Mesendoderm (in vitro differentiated cells): ENCODE measurements at regions not wholly inside any gene's neighbourhood (a gene's known extent, or its start where the extent isn't known, plus 50 kb on each side); places are given as distances from the start of the nearest gene placed in this dataset.

Experiments
- DNase-seq: peaks from one replicate; pipeline ENCODE4 v3.0.0; 2013
- H2AK5ac ChIP-seq: 2 replicates; pipeline ENCODE4 v1.6.1; 2013; ENCODE audit warnings: low read length, inconsistent platforms
- H2BK120ac ChIP-seq: 2 replicates; pipeline ENCODE4 v1.6.1; 2013; ENCODE audit warnings: low read depth, mild to moderate bottlenecking, low read length, moderate library complexity, mixed read lengths
- H2BK15ac ChIP-seq: replicated peaks from 2 replicates; pipeline ENCODE4 v1.6.1; 2013; ENCODE audit warnings: low read depth, mild to moderate bottlenecking, moderate library complexity
- H2BK5ac ChIP-seq: 2 replicates; pipeline ENCODE4 v1.6.1; 2013; ENCODE audit warnings: low read length, inconsistent platforms
- H3K18ac ChIP-seq: 2 replicates; pipeline ENCODE4 v1.6.1; 2013; ENCODE audit warnings: mild to moderate bottlenecking, low read length, mixed read lengths
- H3K23ac ChIP-seq: one replicate; pipeline ENCODE4 v1.6.1; 2013; ENCODE audit warnings: low read length
- H3K27ac ChIP-seq: 2 replicates; pipeline ENCODE4 v1.5.1; 2013; ENCODE audit warnings: low read depth, mild to moderate bottlenecking, inconsistent platforms, low read length, moderate library complexity
- H3K27me3 ChIP-seq: 2 replicates; pipeline ENCODE4 v1.6.1; 2013; ENCODE audit warnings: low read length, control low read depth, mild to moderate bottlenecking, inconsistent platforms; ENCODE audit not compliant: insufficient read depth, poor library complexity
- H3K36me3 ChIP-seq: 2 replicates; pipeline ENCODE4 v1.6.1; 2013; ENCODE audit warnings: low read length, inconsistent platforms; ENCODE audit not compliant: control insufficient read depth, insufficient read depth
- H3K4ac ChIP-seq: one replicate; pipeline ENCODE4 v1.6.1; 2013; ENCODE audit warnings: low read depth, mild to moderate bottlenecking, low read length, moderate library complexity
- H3K4me1 ChIP-seq: 2 replicates; pipeline ENCODE4 v1.6.1; 2013; ENCODE audit warnings: low read depth, low read length, inconsistent platforms; ENCODE audit not compliant: control insufficient read depth
- H3K4me2 ChIP-seq: 2 replicates; pipeline ENCODE4 v1.6.1; 2013; ENCODE audit warnings: low read length
- H3K4me3 ChIP-seq: 2 replicates; pipeline ENCODE4 v1.5.1; 2013; ENCODE audit warnings: mild to moderate bottlenecking, low read length
- H3K56ac ChIP-seq: one replicate; pipeline ENCODE4 v1.6.1; 2013; ENCODE audit warnings: low read length
- H3K79me1 ChIP-seq: 2 replicates; pipeline ENCODE4 v1.6.1; 2013; ENCODE audit warnings: low read length, inconsistent platforms
- H3K79me2 ChIP-seq: 2 replicates; pipeline ENCODE4 v1.6.1; 2013; ENCODE audit warnings: mild to moderate bottlenecking, low read length; ENCODE audit not compliant: control insufficient read depth, insufficient read depth
- H3K9ac ChIP-seq: 2 replicates; pipeline ENCODE4 v1.6.1; 2013; ENCODE audit warnings: low read length, inconsistent platforms
- H4K5ac ChIP-seq: one replicate; pipeline ENCODE4 v1.6.1; 2013; ENCODE audit warnings: low read length
- H4K8ac ChIP-seq: one replicate; pipeline ENCODE4 v1.6.1; 2013; ENCODE audit warnings: low read depth, mild to moderate bottlenecking, control low read depth, low read length, moderate library complexity
- WGBS: extraction: QIAGEN DNeasy Blood & Tissue Kit; methylation state at CpG from one replicate; pipeline ENCODE4 v1.1.7; 2013; ENCODE audit warnings: low lambda C conversion rate, missing lambda C conversion rate; ENCODE audit not compliant: insufficient coverage; ENCODE audit errors: extremely low coverage; 5-methylcytosine and 5-hydroxymethylcytosine counted together

DNA sequence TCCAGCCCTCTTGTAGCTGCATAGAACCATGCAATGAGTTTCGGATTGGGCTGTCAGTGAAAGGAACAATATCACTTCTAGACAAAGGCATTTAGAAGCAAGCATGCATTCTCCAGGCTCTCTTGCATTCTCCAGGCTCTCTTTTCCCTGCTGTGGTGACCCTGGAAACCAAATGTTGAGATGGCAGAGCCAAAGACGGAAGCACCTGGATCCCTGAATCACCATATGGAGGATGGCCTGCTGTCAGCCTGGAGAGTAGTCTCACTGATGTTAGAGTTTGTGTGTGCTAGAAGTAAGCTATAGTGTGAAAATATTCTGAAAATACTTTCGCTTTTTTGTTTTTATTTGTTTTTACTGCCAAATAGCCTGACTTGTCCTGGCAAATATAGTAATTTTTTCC, 203.9 kb downstream of the C1D start:
- Histone ChIP-seq H3K4ac (no peak overlapping the region), H3K79me2 (no peaks in the 10 kb centered on the region), H2BK5ac (no peak overlapping the region), H3K27me3 (no peaks in the 10 kb centered on the region), H3K18ac (no peak overlapping the region), H3K79me1 (no peaks in the 10 kb centered on the region), H3K9ac (no peak overlapping the region), H2BK15ac (no peak overlapping the region), H3K4me2 (no peak overlapping the region), H3K56ac (no peak overlapping the region), H3K4me3 (no peak overlapping the region), H4K5ac (no peak overlapping the region), H2BK120ac (no peak overlapping the region), H4K8ac (no peak overlapping the region), H3K4me1 (no peaks in the 10 kb centered on the region), H3K27ac (no peak overlapping the region), H3K23ac (no peak overlapping the region), H2AK5ac (no peak overlapping the region), H3K36me3 (no peaks in the 10 kb centered on the region)
- DNase-seq: no peak
- no CpG with 5 or more reads among the region's 3 CpGs for WGBS

DNA sequence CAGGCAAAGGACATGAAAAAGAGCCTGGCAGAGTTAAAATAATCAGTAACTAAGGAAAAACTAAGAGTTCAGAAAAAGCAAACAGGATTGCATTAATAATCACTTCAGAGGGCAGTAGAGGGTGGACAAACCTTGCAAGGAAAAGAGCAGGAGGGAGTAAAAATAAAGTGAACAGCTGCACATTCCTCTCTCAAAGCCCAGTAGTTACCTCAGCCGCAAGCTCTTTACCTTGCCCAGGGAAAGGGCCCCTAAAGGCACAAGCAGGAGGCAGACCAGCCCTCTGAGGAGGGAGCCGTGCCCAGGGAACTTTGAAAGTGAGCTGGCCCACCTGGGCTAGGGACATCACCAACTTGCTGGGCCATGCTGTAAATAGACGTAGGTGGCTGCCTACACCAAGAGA, 196.9 kb downstream of the C1D start:
- H3K27ac ChIP-seq: no peak overlapping the region
- no peak overlapping the region for H2BK120ac ChIP-seq
- H4K5ac ChIP-seq: no peak overlapping the region
- H3K79me2 ChIP-seq: no peaks in the 10 kb centered on the region
- H3K4ac ChIP-seq: no peak overlapping the region
- H3K4me1 ChIP-seq: no peaks in the 10 kb centered on the region
- H2AK5ac ChIP-seq: no peak overlapping the region
- H3K27me3 ChIP-seq: no peaks in the 10 kb centered on the region
- H3K79me1 ChIP-seq: no peaks in the 10 kb centered on the region
- H3K36me3 ChIP-seq: no peaks in the 10 kb centered on the region
- WGBS: no CpG with 5 or more reads among the region's 3 CpGs
- H4K8ac ChIP-seq: no peak overlapping the region
- H3K4me3 ChIP-seq: no peak overlapping the region
- no peak overlapping the region for H3K18ac ChIP-seq
- H2BK15ac ChIP-seq: no peak overlapping the region
- H3K56ac ChIP-seq: no peak overlapping the region
- no peak overlapping the region for H3K9ac ChIP-seq
- H2BK5ac ChIP-seq: no peak overlapping the region
- no peak for DNase-seq
- H3K4me2 ChIP-seq: no peak overlapping the region
- no peak overlapping the region for H3K23ac ChIP-seq

DNA sequence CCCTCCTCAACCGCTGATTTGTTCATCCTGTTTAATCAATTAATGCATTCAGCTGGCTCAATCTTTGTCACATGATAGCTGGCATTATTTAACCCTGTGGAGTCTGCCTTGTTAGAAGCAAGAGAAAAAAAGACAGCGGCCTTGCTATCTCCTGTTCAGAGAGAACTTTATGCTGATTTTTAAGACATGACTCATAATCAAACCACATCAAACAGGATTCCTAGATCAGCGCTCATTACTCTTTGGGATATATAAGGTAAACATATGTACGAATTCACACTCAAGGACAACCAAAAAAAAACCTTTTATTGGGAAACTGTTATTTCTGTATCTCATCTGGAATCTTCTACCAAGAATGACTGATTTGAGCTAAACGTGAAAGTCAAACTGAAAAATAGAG, 195.1 kb downstream of the C1D start:
- H3K36me3 ChIP-seq: no peaks in the 10 kb centered on the region
- no peak overlapping the region for H2BK15ac ChIP-seq
- no peak overlapping the region for H4K5ac ChIP-seq
- H3K4ac ChIP-seq: no peak overlapping the region
- H3K9ac ChIP-seq: no peak overlapping the region
- no peak overlapping the region for H2AK5ac ChIP-seq
- no peak overlapping the region for H3K23ac ChIP-seq
- no peak overlapping the region for H3K4me3 ChIP-seq
- H3K27me3 ChIP-seq: no peaks in the 10 kb centered on the region
- no peak overlapping the region for H2BK120ac ChIP-seq
- no peaks in the 10 kb centered on the region for H3K79me2 ChIP-seq
- H2BK5ac ChIP-seq: no peak overlapping the region
- no peaks in the 10 kb centered on the region for H3K4me1 ChIP-seq
- no peak overlapping the region for H3K4me2 ChIP-seq
- H3K56ac ChIP-seq: no peak overlapping the region
- WGBS: no CpG with 5 or more reads among the region's 5 CpGs
- DNase-seq: no peak
- no peak overlapping the region for H4K8ac ChIP-seq
- no peak overlapping the region for H3K18ac ChIP-seq
- no peak overlapping the region for H3K27ac ChIP-seq
- H3K79me1 ChIP-seq: no peaks in the 10 kb centered on the region

- Histone ChIP-seq H3K27me3 (no peaks in the 10 kb centered on the region), H3K36me3 (no peaks in the 10 kb centered on the region), H3K4me3 (no peak overlapping the region), H3K4ac (no peak overlapping the region), H2BK5ac (no peak overlapping the region), H3K56ac (no peak overlapping the region), H4K5ac (no peak overlapping the region), H2BK15ac (no peak overlapping the region), H3K79me2 (no peaks in the 10 kb centered on the region), H3K79me1 (no peaks in the 10 kb centered on the region), H2AK5ac (no peak overlapping the region), H3K4me2 (no peak overlapping the region), H3K27ac (no peak overlapping the region), H4K8ac (no peak overlapping the region), H3K9ac (no peak overlapping the region), H3K4me1 (peaks cover 2% of the 10 kb centered on the region), H2BK120ac (no peak overlapping the region), H3K18ac (no peak overlapping the region), H3K23ac (no peak overlapping the region)
- WGBS: no CpG with 5 or more reads among the region's 13 CpGs
- no peak for DNase-seq
Measured at GRCh38 chr2:67871686-67872412, 191.0 kb downstream of the C1D start.

- Histone ChIP-seq H3K4me1 (peaks cover 2% of the 10 kb centered on the region), H2BK5ac (no peak overlapping the region), H3K56ac (no peak overlapping the region), H3K79me2 (no peaks in the 10 kb centered on the region), H3K36me3 (no peaks in the 10 kb centered on the region), H2BK15ac (no peak overlapping the region), H3K79me1 (no peaks in the 10 kb centered on the region), H3K4ac (no peak overlapping the region), H3K23ac (no peak overlapping the region), H3K4me3 (no peak overlapping the region), H3K27ac (no peak overlapping the region), H2AK5ac (no peak overlapping the region), H3K27me3 (no peaks in the 10 kb centered on the region), H4K5ac (no peak overlapping the region), H3K18ac (no peak overlapping the region), H4K8ac (no peak overlapping the region), H3K9ac (no peak overlapping the region), H2BK120ac (no peak overlapping the region), H3K4me2 (no peak overlapping the region)
- whole genome bisulfite sequencing: no CpG with 5 or more reads among the region's 2 CpGs
- no peak for DNase-seq
Measured at GRCh38 chr2:67872481-67872880, 190.3 kb downstream of the C1D start.

DNA sequence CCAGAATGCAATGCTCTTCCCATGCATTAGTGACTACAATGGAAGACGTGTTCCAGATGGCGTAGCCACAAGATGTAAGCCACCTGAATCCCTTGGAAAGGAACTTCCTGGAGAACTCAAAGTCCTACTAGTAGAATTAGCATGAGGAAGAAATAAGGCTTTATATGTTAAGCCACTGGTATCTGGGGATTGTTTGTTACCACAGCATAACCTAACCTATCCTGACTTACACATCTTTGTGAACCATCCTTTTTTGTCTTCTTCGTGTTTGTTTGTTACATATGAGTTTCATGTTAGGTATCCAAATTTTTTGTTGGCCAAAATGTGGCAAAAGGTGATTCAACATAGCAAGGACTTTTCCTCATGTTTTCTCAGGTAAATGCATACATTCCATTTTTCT, 188.9 kb downstream of the C1D start:
- Histone ChIP-seq H3K4me1 (peaks cover 2% of the 10 kb centered on the region), H3K79me1 (no peaks in the 10 kb centered on the region), H3K18ac (no peak overlapping the region), H3K9ac (no peak overlapping the region), H2BK15ac (no peak overlapping the region), H3K27ac (no peak overlapping the region), H3K23ac (no peak overlapping the region), H3K56ac (no peak overlapping the region), H3K4me3 (no peak overlapping the region), H2BK120ac (no peak overlapping the region), H4K5ac (no peak overlapping the region), H2AK5ac (no peak overlapping the region), H3K4ac (no peak overlapping the region), H3K4me2 (no peak overlapping the region), H3K27me3 (no peaks in the 10 kb centered on the region), H2BK5ac (no peak overlapping the region), H4K8ac (no peak overlapping the region), H3K36me3 (no peaks in the 10 kb centered on the region), H3K79me2 (no peaks in the 10 kb centered on the region)
- no peak for DNase-seq
- no CpG with 5 or more reads among the region's 3 CpGs for WGBS
